HepG2 (cell line): ENCODE measurements at regions not wholly inside any gene's neighbourhood (a gene's known extent, or its start where the extent isn't known, plus 50 kb on each side); places are given as distances from the start of the nearest gene placed in this dataset.

ENCODE experiments used
- ATAC-seq: fragments of 200-7000 bp; cut with Tn5 transposase; 3 replicates; pipeline ENCODE4 v1.9.1; 2020; ENCODE audit warnings: mild to moderate bottlenecking, moderate library complexity
- BruUV-seq: library from RNA; stranded (reverse); fragments of 400-500 nt; replicated peaks from 2 replicates; lab custom pipeline; 2021; lab: Mats Ljungman, UMichigan
- CTCF ChIA-PET: fragments of 300-600 bp; formaldehyde crosslinking; extraction: SDS; loops from one replicate; lab custom pipeline; 2021; ENCODE audit warnings: low total read pairs, inconsistent platforms, low intra/inter-chr PET ratio; lab: Yijun Ruan, JAX
- POLR2A ChIA-PET: fragments of 350-600 bp; sonication (Branson Sonifier 250); formaldehyde crosslinking; loops from one replicate; lab custom pipeline; 2020; ENCODE audit warnings: antibody characterized with exemption, inconsistent platforms; lab: Yijun Ruan, JAX
- DNase-seq: peaks from one replicate; pipeline ENCODE4 v3.0.0-alpha.2; 2015; ENCODE audit warnings: low spot score
- FAIRE-seq: peaks from 3 replicates; lab custom pipeline; 2011; peaks lifted over from hg19 to GRCh38; lab: Jason Lieb, UNC
- H2AFZ ChIP-seq: one replicate; pipeline ENCODE4 v1.6.1; 2011; ENCODE audit warnings: low read length, inconsistent platforms
- H3K27ac ChIP-seq: fragments of 300-600 bp; 3 replicates; pipeline ENCODE4 v1.8.0; 2011; ENCODE audit warnings: mixed run types, mild to moderate bottlenecking, mixed read lengths, low read length, inconsistent platforms; ENCODE audit not compliant: insufficient read depth; ENCODE audit errors: extremely low read length
- H3K27me3 ChIP-seq, 2 experiments: fragments of 200-600 bp in 1 of 2; 2 replicates in 1 of 2; 3 replicates in 1 of 2; pipeline versions ENCODE4 v1.6.0 to v1.8.0; 2011; ENCODE audit warnings: low read length in 2 of 2, mild to moderate bottlenecking in 2 of 2, moderate library complexity in 2 of 2, inconsistent platforms in 1 of 2; ENCODE audit not compliant: insufficient read depth in 2 of 2, control insufficient read depth in 1 of 2
- H3K36me3 ChIP-seq, 2 experiments: fragments of 200-600 bp in 1 of 2; replicated peaks in 1 of 2; 2 replicates in 1 of 2; 3 replicates in 1 of 2; pipeline versions ENCODE4 v1.5.1 to v1.8.0; 2011; ENCODE audit warnings: low read length in 2 of 2, inconsistent platforms in 1 of 2; ENCODE audit not compliant: insufficient read depth in 2 of 2, control insufficient read depth in 1 of 2
- H3K4me1 ChIP-seq: 2 replicates; pipeline ENCODE4 v1.5.1; 2012; ENCODE audit warnings: low read length, inconsistent platforms; ENCODE audit not compliant: insufficient read depth
- H3K4me2 ChIP-seq: 2 replicates; pipeline ENCODE4 v1.6.0; 2011; ENCODE audit warnings: low read depth, low read length, inconsistent platforms
- H3K4me3 ChIP-seq, 3 experiments: fragments of 200-600 bp in 1 of 3; sonication (generic), shearing (Covaris generic) in 1 of 3; replicated peaks in 1 of 3; 2 replicates each; pipeline ENCODE4 v1.5.1; 2011 to 2016; ENCODE audit warnings: low read length in 3 of 3, inconsistent platforms in 2 of 3, low read depth in 2 of 3, mild to moderate bottlenecking in 2 of 3, control low read depth in 1 of 3, mixed read lengths in 1 of 3; ENCODE audit not compliant: insufficient read depth in 1 of 3
- H3K79me2 ChIP-seq: one replicate; pipeline ENCODE4 v1.6.1; 2011; ENCODE audit warnings: low read length, inconsistent platforms; ENCODE audit not compliant: insufficient read depth
- H3K9ac ChIP-seq: 2 replicates; pipeline ENCODE4 v1.6.0; 2011; ENCODE audit warnings: mild to moderate bottlenecking, low read depth, low read length, inconsistent platforms; ENCODE audit not compliant: insufficient read depth
- H3K9me3 ChIP-seq: 2 replicates; pipeline ENCODE4 v1.5.1; 2012; ENCODE audit warnings: mild to moderate bottlenecking, low read length
- H4K20me1 ChIP-seq: 2 replicates; pipeline ENCODE4 v1.6.0; 2011; ENCODE audit warnings: inconsistent platforms, mild to moderate bottlenecking, low read length, moderate library complexity; ENCODE audit not compliant: insufficient read depth
- ATRX ChIP-seq: sonication (generic); formaldehyde crosslinking; IDR thresholded peaks from 2 replicates; pipeline ENCODE4 v1.4.0; 2020; ENCODE audit warnings: missing genetic modification reagents, borderline replicate concordance
- CC2D1A ChIP-seq: sonication (generic); formaldehyde crosslinking; IDR thresholded peaks from 2 replicates; pipeline ENCODE4 v1.8.1; 2023; ENCODE audit warnings: mild to moderate bottlenecking, missing genetic modification reagents
- FOXA1 ChIP-seq, 2 experiments: fragments of 450-650 bp in 1 of 2; sonication (generic) in 1 of 2; formaldehyde crosslinking in 1 of 2; IDR thresholded peaks; 2 replicates each; pipeline versions ENCODE4 v1.4.0 to v1.6.1; 2016 to 2020; ENCODE audit warnings: missing genetic modification reagents in 1 of 2
- IRX3 ChIP-seq: sonication (generic); formaldehyde crosslinking; IDR thresholded peaks from 2 replicates; pipeline ENCODE4 v1.8.1; 2023; ENCODE audit warnings: mild to moderate bottlenecking, low read depth, missing genetic modification reagents, borderline replicate concordance
- NRL ChIP-seq: sonication (generic); formaldehyde crosslinking; IDR thresholded peaks from 2 replicates; pipeline ENCODE4 v1.5.0; 2020; ENCODE audit warnings: missing genetic modification reagents, mild to moderate bottlenecking, moderate library complexity, borderline replicate concordance
- TGIF2 ChIP-seq: IDR thresholded peaks from 2 replicates; pipeline ENCODE4 v1.6.1; 2016; ENCODE audit warnings: control low read depth, missing compliant biosample characterization
- YEATS2 ChIP-seq: sonication (generic); formaldehyde crosslinking; IDR thresholded peaks from 2 replicates; pipeline ENCODE4 v1.4.0; 2020; ENCODE audit warnings: missing genetic modification reagents, borderline replicate concordance
- ZMYM3 ChIP-seq: sonication (generic); formaldehyde crosslinking; IDR thresholded peaks from 2 replicates; pipeline ENCODE4 v1.5.1; 2020; ENCODE audit warnings: mild to moderate bottlenecking, missing genetic modification reagents
- WGBS: methylation state at CpG from one replicate; pipeline ENCODE4 v1.1.6; 2017; ENCODE audit warnings: low lambda C conversion rate; 5-methylcytosine and 5-hydroxymethylcytosine counted together
- in situ Hi-C: cut with HindIII; loops from 2 replicates; pipeline ENCODE4 v1.10.0; 2017; ENCODE audit warnings: low pct_unique_long_range_greater_than_20kb; ENCODE audit not compliant: extremely low pct_ligation_motif_present
- intact Hi-C: fragments of 100-400 bp; cut with micrococcal nuclease; formaldehyde crosslinking; loops from one replicate; pipeline ENCODE4 v1.10.0; 2022; ENCODE audit not compliant: unreplicated experiment
- TF ChIP-seq, protein P1 (sequence below): sonication (generic); formaldehyde crosslinking; IDR thresholded peaks from 2 replicates; pipeline ENCODE4 v1.5.0; 2020; ENCODE audit warnings: mild to moderate bottlenecking, missing genetic modification reagents
- TF ChIP-seq, protein P2 (sequence below): sonication (generic); formaldehyde crosslinking; IDR thresholded peaks from 2 replicates; pipeline ENCODE4 v1.4.0; 2020; ENCODE audit warnings: missing genetic modification reagents, borderline replicate concordance

DNA sequence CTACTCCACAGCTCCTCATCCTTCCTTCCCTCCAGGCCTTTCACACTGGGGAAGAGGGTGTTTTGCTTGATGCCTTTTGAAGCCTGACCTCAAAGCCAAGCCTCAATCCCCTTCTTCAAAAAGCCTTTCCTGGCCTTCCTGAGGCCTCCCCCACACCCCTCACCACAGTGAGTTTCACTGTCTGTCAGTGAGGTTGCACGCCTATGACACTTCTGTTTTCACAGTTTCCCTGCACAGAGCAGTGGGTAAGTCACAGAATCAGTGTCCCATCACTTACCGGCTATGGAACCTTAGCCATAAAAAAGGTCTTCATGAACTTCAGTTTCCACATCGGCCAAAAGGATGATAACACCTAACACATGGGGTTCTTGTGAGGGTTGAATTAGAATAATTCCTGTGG is 371.4 kb downstream of the UQCRFS1 start:
- POLR2A ChIA-PET: no interaction called here
- no peak overlapping the region for H3K4me2 ChIP-seq
- no peak overlapping the region for H3K27ac ChIP-seq
- no TSS peak for BruUV-seq
- H4K20me1 ChIP-seq: no peaks in the 10 kb centered on the region
- H3K4me3 ChIP-seq: no peak overlapping the region
- DNase-seq (no peak), FAIRE-seq (no peak), ATAC-seq (no peak)
- H3K36me3 ChIP-seq: no peaks in the 10 kb centered on the region
- no peak overlapping the region for H2AFZ ChIP-seq
- H3K27me3 ChIP-seq: no peaks in the 10 kb centered on the region; a peak in 1 of 5 replicates
- H3K79me2 ChIP-seq: no peaks in the 10 kb centered on the region
- 0 out of 2 replicates have a peak, but pooled peaks cover 3% of the 10 kb centered on the region for H3K9me3 ChIP-seq
- CTCF ChIA-PET: no interaction called here
- intact Hi-C loops (no loop called here), in situ Hi-C loops (no loop called here)
- no peak overlapping the region for H3K9ac ChIP-seq
- H3K4me1 ChIP-seq: no peaks in the 10 kb centered on the region
- 46% methylated on average over 3 of the region's 3 CpGs for WGBS
- TF ChIP-seq FOXA1 (IDR thresholded peaks at IDR 0.05) (no peak), FOXA1 (CRISPR knock-in tag; IDR thresholded peaks at IDR 0.05) (no peak), IRX3 (CRISPR knock-in tag) (no peak), ZMYM3 (no peak), NRL (CRISPR knock-in tag) (no peak), CC2D1A (CRISPR knock-in tag) (no peak), TGIF2 (CRISPR knock-in tag) (no peak), YEATS2 (CRISPR knock-in tag) (no peak), ATRX (no peak)
- TF ChIP-seq, protein P1, sequence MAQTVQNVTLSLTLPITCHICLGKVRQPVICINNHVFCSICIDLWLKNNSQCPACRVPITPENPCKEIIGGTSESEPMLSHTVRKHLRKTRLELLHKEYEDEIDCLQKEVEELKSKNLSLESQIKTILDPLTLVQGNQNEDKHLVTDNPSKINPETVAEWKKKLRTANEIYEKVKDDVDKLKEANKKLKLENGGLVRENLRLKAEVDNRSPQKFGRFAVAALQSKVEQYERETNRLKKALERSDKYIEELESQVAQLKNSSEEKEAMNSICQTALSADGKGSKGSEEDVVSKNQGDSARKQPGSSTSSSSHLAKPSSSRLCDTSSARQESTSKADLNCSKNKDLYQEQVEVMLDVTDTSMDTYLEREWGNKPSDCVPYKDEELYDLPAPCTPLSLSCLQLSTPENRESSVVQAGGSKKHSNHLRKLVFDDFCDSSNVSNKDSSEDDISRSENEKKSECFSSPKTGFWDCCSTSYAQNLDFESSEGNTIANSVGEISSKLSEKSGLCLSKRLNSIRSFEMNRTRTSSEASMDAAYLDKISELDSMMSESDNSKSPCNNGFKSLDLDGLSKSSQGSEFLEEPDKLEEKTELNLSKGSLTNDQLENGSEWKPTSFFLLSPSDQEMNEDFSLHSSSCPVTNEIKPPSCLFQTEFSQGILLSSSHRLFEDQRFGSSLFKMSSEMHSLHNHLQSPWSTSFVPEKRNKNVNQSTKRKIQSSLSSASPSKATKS (CRISPR knock-in tag): no peak
- TF ChIP-seq, protein P2, sequence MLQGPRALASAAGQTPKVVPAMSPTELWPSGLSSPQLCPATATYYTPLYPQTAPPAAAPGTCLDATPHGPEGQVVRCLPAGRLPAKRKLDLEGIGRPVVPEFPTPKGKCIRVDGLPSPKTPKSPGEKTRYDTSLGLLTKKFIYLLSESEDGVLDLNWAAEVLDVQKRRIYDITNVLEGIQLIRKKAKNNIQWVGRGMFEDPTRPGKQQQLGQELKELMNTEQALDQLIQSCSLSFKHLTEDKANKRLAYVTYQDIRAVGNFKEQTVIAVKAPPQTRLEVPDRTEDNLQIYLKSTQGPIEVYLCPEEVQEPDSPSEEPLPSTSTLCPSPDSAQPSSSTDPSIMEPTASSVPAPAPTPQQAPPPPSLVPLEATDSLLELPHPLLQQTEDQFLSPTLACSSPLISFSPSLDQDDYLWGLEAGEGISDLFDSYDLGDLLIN (CRISPR knock-in tag): no peak
